Aorta (tissue), 5 donors: ENCODE measurements at regions not wholly inside any gene's neighbourhood (a gene's known extent, or its start where the extent isn't known, plus 50 kb on each side); places are given as distances from the start of the nearest gene placed in this dataset.

Experiments
- ATAC-seq: fragments of 200-7000 bp; cut with Tn5 transposase; one replicate; pipeline ENCODE4 v1.9.1; 2022; ENCODE audit warnings: moderate library complexity; ENCODE audit not compliant: low FRiP score
- DNase-seq, 2 donors: peaks; one replicate each; pipeline ENCODE4 v3.0.0-alpha.2; 2020
- H3K27ac ChIP-seq, 2 donors: one replicate each; pipeline ENCODE4 v1.5.1; 2013; ENCODE audit warnings: low read length in 2 of 2, mild to moderate bottlenecking in 2 of 2, moderate library complexity in 2 of 2, control low read depth in 1 of 2, inconsistent platforms in 1 of 2, low read depth in 1 of 2
- H3K27me3 ChIP-seq, 2 donors: one replicate each; pipeline ENCODE4 v1.6.1; 2013; ENCODE audit warnings: control low read depth in 1 of 2, low read length in 1 of 2, mild to moderate bottlenecking in 1 of 2, moderate library complexity in 1 of 2; ENCODE audit not compliant: insufficient read depth in 2 of 2, control insufficient read depth in 1 of 2
- H3K36me3 ChIP-seq, 2 donors: one replicate each; pipeline ENCODE4 v1.6.1; 2013; ENCODE audit warnings: control low read depth in 1 of 2, low read length in 1 of 2, mild to moderate bottlenecking in 1 of 2; ENCODE audit not compliant: insufficient read depth in 2 of 2, control insufficient read depth in 1 of 2
- H3K4me1 ChIP-seq, 2 donors: one replicate each; pipeline ENCODE4 v1.6.1; 2013; ENCODE audit warnings: low read length in 2 of 2, control low read depth in 1 of 2, mild to moderate bottlenecking in 1 of 2, moderate library complexity in 1 of 2; ENCODE audit not compliant: insufficient read depth in 2 of 2, control insufficient read depth in 1 of 2
- H3K4me3 ChIP-seq, 2 donors: one replicate each; pipeline ENCODE4 v1.5.1; 2013; ENCODE audit warnings: low read length in 2 of 2, control low read depth in 1 of 2, mild to moderate bottlenecking in 1 of 2
- H3K9me3 ChIP-seq: one replicate; pipeline ENCODE4 v1.6.1; 2013; ENCODE audit warnings: mild to moderate bottlenecking, low read length; ENCODE audit not compliant: control insufficient read depth
- WGBS, 2 donors: extraction: QIAGEN DNeasy Blood & Tissue Kit; methylation state at CpG; one replicate each; pipeline ENCODE4 v1.1.7; 2013; 5-methylcytosine and 5-hydroxymethylcytosine counted together
- intact Hi-C, 2 donors: fragments of 100-400 bp; cut with DNase I; formaldehyde crosslinking; loops; one replicate each; pipeline versions ENCODE4 v1.14.2 to v1.15.0; 2022
- donor health status: healthy with polysubstance abuse.
- donor health status: Bipolar disorder and iron deficiency.
- donor health status: DM: no; HTN: no; CAD: no.
- donor health status: DM: no; HTN: no; CAD: no.
- donor health status: DM: yes; HTN: yes; CAD: no.

- intact Hi-C loops = no loop called here
- Histone ChIP-seq H3K36me3 (no peaks in the 10 kb centered on the region), H3K9me3 (no peaks in the 10 kb centered on the region), H3K27me3 (no peaks in the 10 kb centered on the region), H3K4me3 (no peak overlapping the region), H3K4me1 (no peaks in the 10 kb centered on the region), H3K27ac (no peak overlapping the region)
- WGBS, 2 donors = 98 to 99% methylated on average over 4 of the region's 4 CpGs
- no peak for ATAC-seq
- DNase-seq = no peak
Observed at GRCh38 chr5:57319628-57320027, 145.8 kb downstream of the GPBP1 start.

- WGBS, 2 donors = 98 to 100% methylated on average over 5 of the region's 5 CpGs
- no peaks in the 10 kb centered on the region for H3K9me3 ChIP-seq
- H3K27ac ChIP-seq = no peak overlapping the region
- H3K27me3 ChIP-seq = no peaks in the 10 kb centered on the region
- no peaks in the 10 kb centered on the region for H3K36me3 ChIP-seq
- no peak overlapping the region for H3K4me3 ChIP-seq
- H3K4me1 ChIP-seq = no peaks in the 10 kb centered on the region
- intact Hi-C loops = no loop called here
- ATAC-seq (no peak), DNase-seq (no peak)
Observed at GRCh38 chr5:57318251-57318650, 144.4 kb downstream of the GPBP1 start.

- WGBS, 2 donors = 71 to 72% methylated on average over 5 of the region's 5 CpGs
- H3K4me3 ChIP-seq = no peak overlapping the region
- no peaks in the 10 kb centered on the region for H3K27me3 ChIP-seq
- DNase-seq = no peak
- H3K9me3 ChIP-seq = no peaks in the 10 kb centered on the region
- no peak overlapping the region for H3K27ac ChIP-seq
- H3K36me3 ChIP-seq = no peaks in the 10 kb centered on the region
- intact Hi-C loops = no loop called here
- ATAC-seq = no peak
- H3K4me1 ChIP-seq = no peaks in the 10 kb centered on the region
Observed at GRCh38 chr5:57317341-57317740, 143.5 kb downstream of the GPBP1 start.

- no peak overlapping the region for H3K27ac ChIP-seq
- no peaks in the 10 kb centered on the region for H3K9me3 ChIP-seq
- H3K4me3 ChIP-seq = no peak overlapping the region
- 75 to 76% methylated on average over 3 of the region's 3 CpGs for WGBS, 2 donors
- H3K4me1 ChIP-seq = peaks cover 0 to 3% of the 10 kb centered on the region in 2 donors
- intact Hi-C loops = no loop called here
- ATAC-seq (no peak), DNase-seq (no peak)
- no peaks in the 10 kb centered on the region for H3K36me3 ChIP-seq
- H3K27me3 ChIP-seq = no peaks in the 10 kb centered on the region
Observed at GRCh38 chr5:57316798-57317327, 143.0 kb downstream of the GPBP1 start.

GRCh38 chr5:57315941-57316340 is 142.1 kb downstream of the GPBP1 start:
- Histone ChIP-seq H3K27me3 (no peaks in the 10 kb centered on the region), H3K36me3 (no peaks in the 10 kb centered on the region), H3K4me1 (peaks cover 0 to 4% of the 10 kb centered on the region in 2 donors), H3K4me3 (no peak overlapping the region), H3K9me3 (no peaks in the 10 kb centered on the region), H3K27ac (no peak overlapping the region)
- no peak for DNase-seq
- intact Hi-C loops = no loop called here
- no peak for ATAC-seq
- 98 to 100% methylated on average over 3 of the region's 3 CpGs for WGBS, 2 donors
